SK-N-SH (cell line): ENCODE measurements at regions not wholly inside any gene's neighbourhood (a gene's known extent, or its start where the extent isn't known, plus 50 kb on each side); places are given as distances from the start of the nearest gene placed in this dataset.

ENCODE experiments used
- CHD2 ChIP-seq: fragments of 150-350 bp; IDR thresholded peaks from 2 replicates; pipeline ENCODE4 v1.6.1; 2018; ENCODE audit warnings: low read length; ENCODE audit not compliant: partially characterized antibody
- ELF1 ChIP-seq: IDR thresholded peaks from 2 replicates; pipeline ENCODE4 v1.4.0; 2012
- EP300 ChIP-seq, 2 experiments: IDR thresholded peaks; 2 replicates each; pipeline versions ENCODE4 v1.4.0 to v1.6.1; 2012; ENCODE audit warnings: borderline replicate concordance in 1 of 2, low read depth in 1 of 2, low read length in 1 of 2
- MAX ChIP-seq: IDR thresholded peaks from 2 replicates; pipeline ENCODE4 v1.4.0; 2012; ENCODE audit warnings: low read depth
- POLR2AphosphoS5 ChIP-seq: IDR thresholded peaks from 2 replicates; pipeline ENCODE4 v1.6.1; 2012; ENCODE audit warnings: low read depth, low read length
- TF ChIP-seq, protein P1 (sequence below): fragments of 200-600 bp; sonication (generic); IDR thresholded peaks from 2 replicates; pipeline ENCODE4 v1.6.1; 2017; ENCODE audit warnings: antibody characterized with exemption, mild to moderate bottlenecking, moderate library complexity

GRCh38 chr11:81388326-81388725, 1345.3 kb downstream of the FAM181B start:
- TF ChIP-seq, protein P1, sequence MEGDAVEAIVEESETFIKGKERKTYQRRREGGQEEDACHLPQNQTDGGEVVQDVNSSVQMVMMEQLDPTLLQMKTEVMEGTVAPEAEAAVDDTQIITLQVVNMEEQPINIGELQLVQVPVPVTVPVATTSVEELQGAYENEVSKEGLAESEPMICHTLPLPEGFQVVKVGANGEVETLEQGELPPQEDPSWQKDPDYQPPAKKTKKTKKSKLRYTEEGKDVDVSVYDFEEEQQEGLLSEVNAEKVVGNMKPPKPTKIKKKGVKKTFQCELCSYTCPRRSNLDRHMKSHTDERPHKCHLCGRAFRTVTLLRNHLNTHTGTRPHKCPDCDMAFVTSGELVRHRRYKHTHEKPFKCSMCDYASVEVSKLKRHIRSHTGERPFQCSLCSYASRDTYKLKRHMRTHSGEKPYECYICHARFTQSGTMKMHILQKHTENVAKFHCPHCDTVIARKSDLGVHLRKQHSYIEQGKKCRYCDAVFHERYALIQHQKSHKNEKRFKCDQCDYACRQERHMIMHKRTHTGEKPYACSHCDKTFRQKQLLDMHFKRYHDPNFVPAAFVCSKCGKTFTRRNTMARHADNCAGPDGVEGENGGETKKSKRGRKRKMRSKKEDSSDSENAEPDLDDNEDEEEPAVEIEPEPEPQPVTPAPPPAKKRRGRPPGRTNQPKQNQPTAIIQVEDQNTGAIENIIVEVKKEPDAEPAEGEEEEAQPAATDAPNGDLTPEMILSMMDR, result no peak
- TF ChIP-seq CHD2 (no peak), EP300 (IDR thresholded peaks at IDR 0.05; ENCODE audit: borderline replicate concordance in 1 of 2, low read depth in 1 of 2, low read length in 1 of 2) (no peak), MAX (no peak), POLR2AphosphoS5 (no peak), ELF1 (no peak)
